ENCODE measurements at regions not wholly inside any gene's neighbourhood (a gene's known extent, or its start where the extent isn't known, plus 50 kb on each side); places are given as distances from the start of the nearest gene placed in this dataset.

DNA sequence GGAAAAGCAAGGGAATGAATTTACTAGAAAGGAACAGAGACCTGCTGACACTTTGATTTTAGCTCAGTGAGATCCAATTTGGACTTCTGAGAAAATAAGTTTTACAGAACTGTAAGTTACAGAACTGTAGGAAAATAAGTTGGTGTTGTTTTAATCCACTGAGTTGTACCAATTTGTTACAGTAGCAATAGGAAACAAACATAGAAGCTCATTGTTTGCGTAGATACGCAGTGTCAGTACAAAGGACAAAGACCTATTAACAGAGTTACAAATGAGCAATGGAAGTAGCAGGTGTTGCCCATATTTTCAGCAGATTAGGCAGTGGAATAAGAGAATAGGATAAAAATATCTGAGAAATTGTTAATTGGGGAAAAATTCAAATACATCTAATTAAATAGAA, 385.8 kb upstream of the CNTN6 start:
- TF ChIP-seq, protein P1, sequence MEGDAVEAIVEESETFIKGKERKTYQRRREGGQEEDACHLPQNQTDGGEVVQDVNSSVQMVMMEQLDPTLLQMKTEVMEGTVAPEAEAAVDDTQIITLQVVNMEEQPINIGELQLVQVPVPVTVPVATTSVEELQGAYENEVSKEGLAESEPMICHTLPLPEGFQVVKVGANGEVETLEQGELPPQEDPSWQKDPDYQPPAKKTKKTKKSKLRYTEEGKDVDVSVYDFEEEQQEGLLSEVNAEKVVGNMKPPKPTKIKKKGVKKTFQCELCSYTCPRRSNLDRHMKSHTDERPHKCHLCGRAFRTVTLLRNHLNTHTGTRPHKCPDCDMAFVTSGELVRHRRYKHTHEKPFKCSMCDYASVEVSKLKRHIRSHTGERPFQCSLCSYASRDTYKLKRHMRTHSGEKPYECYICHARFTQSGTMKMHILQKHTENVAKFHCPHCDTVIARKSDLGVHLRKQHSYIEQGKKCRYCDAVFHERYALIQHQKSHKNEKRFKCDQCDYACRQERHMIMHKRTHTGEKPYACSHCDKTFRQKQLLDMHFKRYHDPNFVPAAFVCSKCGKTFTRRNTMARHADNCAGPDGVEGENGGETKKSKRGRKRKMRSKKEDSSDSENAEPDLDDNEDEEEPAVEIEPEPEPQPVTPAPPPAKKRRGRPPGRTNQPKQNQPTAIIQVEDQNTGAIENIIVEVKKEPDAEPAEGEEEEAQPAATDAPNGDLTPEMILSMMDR (conservative IDR thresholded peaks at IDR 0.05), result no peak
- TF ChIP-seq EZH2 (IDR thresholded peaks at IDR 0.05; ENCODE audit: low read depth), result no peak
